AG04449 (cell line): ENCODE measurements at regions not wholly inside any gene's neighbourhood (a gene's known extent, or its start where the extent isn't known, plus 50 kb on each side); places are given as distances from the start of the nearest gene placed in this dataset.
"Not testable (repeated sequence)": the region's sequence is repeated elsewhere in the genome, so short reads cannot be mapped to it uniquely, and the experiment has no call there.

Experiments used
- CTCF ChIA-PET: fragments of 350-600 bp; formaldehyde crosslinking; extraction: SDS; loops from one replicate; lab custom pipeline; 2021; ENCODE audit warnings: antibody characterized with exemption; lab: Yijun Ruan, JAX
- POLR2A ChIA-PET: fragments of 400-600, 350-600 bp; formaldehyde crosslinking; extraction: SDS; loops from one replicate; lab custom pipeline; 2020; ENCODE audit warnings: antibody characterized with exemption, inconsistent platforms; lab: Yijun Ruan, JAX
- DNase-seq: peaks from one replicate; pipeline ENCODE4 v3.0.0-alpha.2; 2010; ENCODE audit warnings: low read depth, low spot score
- H3K4me3 ChIP-seq: 2 replicates; pipeline ENCODE4 v1.5.1; 2011; ENCODE audit warnings: low read depth, mild to moderate bottlenecking, control low read depth, low read length
- CTCF ChIP-seq: IDR thresholded peaks from one replicate; pipeline ENCODE4 v1.5.1; 2011; ENCODE audit warnings: mild to moderate bottlenecking, moderate library complexity, low read length, control low read depth, inconsistent platforms; ENCODE audit not compliant: insufficient read depth; ENCODE audit errors: missing control alignments

DNA sequence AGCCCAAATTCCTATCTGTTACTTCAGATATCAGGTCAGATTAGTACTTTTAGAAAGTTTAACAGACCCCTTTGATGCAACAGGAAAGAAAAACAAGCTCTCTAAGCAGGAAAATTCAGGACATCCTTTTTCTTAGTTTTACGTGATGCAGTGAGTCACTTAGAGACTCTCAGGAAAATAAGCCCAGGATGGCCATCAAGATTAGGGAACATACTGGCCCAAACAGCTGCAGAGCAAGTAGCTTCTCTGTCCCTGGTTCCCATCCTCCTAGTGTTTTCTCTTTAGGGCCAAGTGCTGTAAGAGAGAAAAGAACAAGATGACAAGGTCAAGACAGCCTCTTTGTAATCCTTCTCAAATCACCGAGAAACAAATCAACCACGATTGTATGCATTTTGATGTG lies 219.1 kb downstream of the ZNF674 start:
- POLR2A ChIA-PET: no interaction called here

DNA sequence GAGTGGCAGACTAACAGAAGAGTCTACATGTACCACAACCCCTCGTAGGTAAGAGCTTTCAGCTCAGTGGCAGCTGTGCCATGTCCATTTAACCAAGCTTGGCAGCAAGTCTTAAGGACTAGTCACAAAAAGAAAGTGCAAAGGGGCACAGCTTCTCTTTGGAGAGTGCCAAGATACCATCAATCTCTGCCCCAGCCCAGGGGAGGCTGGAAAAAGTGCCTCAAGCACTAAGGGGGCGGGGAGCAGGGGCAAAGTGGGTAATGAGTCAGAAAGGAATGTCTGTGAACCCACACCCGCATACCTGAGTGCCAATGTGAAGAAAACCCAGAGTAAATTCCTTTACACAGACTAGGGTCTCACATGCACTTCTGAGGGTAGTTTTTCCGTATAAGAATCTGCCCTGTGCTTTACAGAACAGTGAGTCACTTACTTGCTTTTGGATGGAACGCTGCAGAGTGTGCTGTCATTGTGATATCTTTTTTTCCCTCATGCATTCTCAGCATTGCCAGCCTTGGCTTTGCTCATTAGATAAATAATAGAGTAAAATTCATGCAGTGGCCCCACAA lies 219.8 kb downstream of the ZNF674 start:
- POLR2A ChIA-PET: no interaction called here
- CTCF ChIA-PET: no interaction called here
- H3K4me3 ChIP-seq: no peak overlapping the region
- DNase-seq: peak; percentile 17
- TF ChIP-seq CTCF: no peak

More for the DNA sequence above, 219.1 kb downstream of the ZNF674 start:
- CTCF ChIA-PET: no interaction called here
- no peak overlapping the region for H3K4me3 ChIP-seq
- DNase-seq: no peak
- TF ChIP-seq CTCF: no peak

DNA sequence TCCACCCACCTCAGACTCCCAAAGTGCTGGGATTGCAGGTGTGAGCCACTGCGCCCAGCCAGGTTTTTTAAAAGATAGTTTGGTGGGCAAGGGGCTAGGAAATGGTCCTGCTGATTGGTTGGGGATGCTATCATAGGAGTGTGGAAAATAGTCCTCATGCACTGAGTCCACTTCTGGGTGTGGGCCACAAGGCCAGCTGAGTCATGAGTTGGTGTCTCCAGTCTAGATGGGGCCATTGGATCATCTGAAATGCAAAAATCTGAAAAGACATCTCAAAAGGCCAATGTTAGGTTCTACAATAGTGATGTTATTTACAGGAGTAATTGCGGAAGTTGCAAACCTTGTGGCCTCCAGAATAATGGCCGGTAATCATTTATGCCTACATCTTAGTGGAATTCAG lies 221.1 kb downstream of the ZNF674 start:
- no peak for TF ChIP-seq CTCF
- DNase-seq: no peak
- CTCF ChIA-PET: no interaction called here
- POLR2A ChIA-PET: interaction anchor here (0.6 kb wide), 1 partner anchor 13 kb away, joined by 3 read pairs; no protein-coding TSS in a partner anchor
- no peak overlapping the region for H3K4me3 ChIP-seq

GRCh38 chrX:46322929-46323328 lies 222.3 kb downstream of the ZNF674 start:
- DNase-seq, H3K4me3 ChIP-seq, POLR2A ChIA-PET, CTCF ChIA-PET: not testable (repeated sequence)

- DNase-seq: no peak
- CTCF ChIA-PET: no interaction called here
- TF ChIP-seq CTCF: no peak
- H3K4me3 ChIP-seq: no peak overlapping the region
- POLR2A ChIA-PET: no interaction called here
Measured at GRCh38 chrX:46321676-46322075, 223.5 kb downstream of the ZNF674 start.

DNA sequence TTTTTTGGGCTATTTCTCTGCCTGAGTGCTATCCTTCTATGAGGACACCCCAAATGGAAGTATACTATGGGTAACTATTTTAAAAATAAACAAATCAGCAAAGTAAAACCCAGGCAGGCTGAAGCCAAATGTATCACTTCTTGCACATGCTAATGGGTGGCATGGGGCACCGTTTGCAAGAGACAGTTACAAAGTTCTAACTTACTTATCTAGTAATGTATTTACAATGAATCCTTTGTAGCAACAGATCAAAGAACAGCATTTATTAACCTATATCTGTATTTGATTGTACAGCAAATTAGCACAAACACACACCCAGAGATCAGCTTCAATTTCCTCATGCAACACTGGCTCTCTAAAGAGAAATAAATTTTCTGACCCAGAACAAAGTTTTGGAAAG lies 225.5 kb downstream of the ZNF674 start:
- ChIA-PET CTCF (no interaction called here), POLR2A (no interaction called here)
- H3K4me3 ChIP-seq: no peak overlapping the region
- no peak for TF ChIP-seq CTCF
- DNase-seq: no peak

DNA sequence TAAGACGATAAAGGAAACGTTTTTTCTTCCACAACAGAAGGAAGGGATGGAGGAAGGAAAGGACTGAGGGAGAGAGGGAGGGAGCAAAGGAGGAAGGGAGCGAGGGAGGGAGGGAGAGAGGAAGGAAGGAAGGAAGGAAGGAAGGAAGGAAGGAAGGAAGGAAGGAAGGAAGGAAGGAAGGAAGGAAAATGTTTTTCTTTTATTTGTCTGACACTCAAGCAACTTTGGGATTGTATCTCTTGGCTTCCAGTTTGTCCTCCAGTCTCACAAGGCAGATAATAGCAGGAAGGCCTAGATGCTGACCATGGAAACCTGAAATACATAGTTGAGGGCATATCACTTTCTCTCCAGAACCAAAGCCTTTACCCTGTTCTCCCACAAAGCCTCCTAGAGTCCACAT lies 226.7 kb downstream of the ZNF674 start:
- ChIA-PET POLR2A (no interaction called here), CTCF (no interaction called here)
- no peak for DNase-seq
- no peak overlapping the region for H3K4me3 ChIP-seq
- TF ChIP-seq CTCF: no peak
